ENCODE measurements at regions not wholly inside any gene's neighbourhood (a gene's known extent, or its start where the extent isn't known, plus 50 kb on each side); places are given as distances from the start of the nearest gene placed in this dataset.

GRCh38 chr18:44025421-44025820, 655.3 kb upstream of the SETBP1 start:
- no peak for DNase-seq

GRCh38 chr18:44028109-44028508, 652.6 kb upstream of the SETBP1 start:
- no peak for DNase-seq

- DNase-seq = no peak
These were observed 649.6 kb upstream of the SETBP1 start for GRCh38 chr18:44031063-44031462.

- DNase-seq = no peak
These were observed 647.5 kb upstream of the SETBP1 start for GRCh38 chr18:44033144-44033701.

- no peak for DNase-seq
These were observed 645.1 kb upstream of the SETBP1 start for GRCh38 chr18:44035554-44035953.

GRCh38 chr18:44036501-44036900, 644.2 kb upstream of the SETBP1 start:
- no peak for DNase-seq

- DNase-seq = no peak
These were observed 641.5 kb upstream of the SETBP1 start for GRCh38 chr18:44039216-44039615.

GRCh38 chr18:44039826-44040225, 640.9 kb upstream of the SETBP1 start:
- DNase-seq = no peak

- DNase-seq = no peak
These were observed 639.1 kb upstream of the SETBP1 start for GRCh38 chr18:44041553-44041952.

- no peak for DNase-seq
These were observed 638.7 kb upstream of the SETBP1 start for GRCh38 chr18:44041961-44042360.

GRCh38 chr18:44046376-44046975, 634.2 kb upstream of the SETBP1 start:
- no peak for DNase-seq

GRCh38 chr18:44047585-44047984, 633.1 kb upstream of the SETBP1 start:
- no peak for DNase-seq

GRCh38 chr18:44048435-44048834, 632.3 kb upstream of the SETBP1 start:
- no peak for DNase-seq

GRCh38 chr18:44048846-44049245, 631.8 kb upstream of the SETBP1 start:
- DNase-seq = no peak

GRCh38 chr18:44051026-44051425, 629.7 kb upstream of the SETBP1 start:
- DNase-seq = no peak

GRCh38 chr18:44054514-44054913, 626.2 kb upstream of the SETBP1 start:
- DNase-seq = no peak

- no peak for DNase-seq
These were observed 620.5 kb upstream of the SETBP1 start for GRCh38 chr18:44060197-44060596.

GRCh38 chr18:44061438-44061837, 619.2 kb upstream of the SETBP1 start:
- no peak for DNase-seq

GRCh38 chr18:44062345-44062744, 618.3 kb upstream of the SETBP1 start:
- DNase-seq = no peak

- no peak for DNase-seq
These were observed 615.5 kb upstream of the SETBP1 start for GRCh38 chr18:44065206-44065605.

- DNase-seq = no peak
These were observed 614.1 kb upstream of the SETBP1 start for GRCh38 chr18:44066541-44066940.

GRCh38 chr18:44067186-44067585, 613.5 kb upstream of the SETBP1 start:
- no peak for DNase-seq

- no peak for DNase-seq
These were observed 605.6 kb upstream of the SETBP1 start for GRCh38 chr18:44075038-44075437.

GRCh38 chr18:44079606-44080005, 601.1 kb upstream of the SETBP1 start:
- DNase-seq = no peak

- DNase-seq = no peak
These were observed 600.6 kb upstream of the SETBP1 start for GRCh38 chr18:44080054-44080453.
